ENCODE measurements at regions not wholly inside any gene's neighbourhood (a gene's known extent, or its start where the extent isn't known, plus 50 kb on each side); places are given as distances from the start of the nearest gene placed in this dataset.

DNA sequence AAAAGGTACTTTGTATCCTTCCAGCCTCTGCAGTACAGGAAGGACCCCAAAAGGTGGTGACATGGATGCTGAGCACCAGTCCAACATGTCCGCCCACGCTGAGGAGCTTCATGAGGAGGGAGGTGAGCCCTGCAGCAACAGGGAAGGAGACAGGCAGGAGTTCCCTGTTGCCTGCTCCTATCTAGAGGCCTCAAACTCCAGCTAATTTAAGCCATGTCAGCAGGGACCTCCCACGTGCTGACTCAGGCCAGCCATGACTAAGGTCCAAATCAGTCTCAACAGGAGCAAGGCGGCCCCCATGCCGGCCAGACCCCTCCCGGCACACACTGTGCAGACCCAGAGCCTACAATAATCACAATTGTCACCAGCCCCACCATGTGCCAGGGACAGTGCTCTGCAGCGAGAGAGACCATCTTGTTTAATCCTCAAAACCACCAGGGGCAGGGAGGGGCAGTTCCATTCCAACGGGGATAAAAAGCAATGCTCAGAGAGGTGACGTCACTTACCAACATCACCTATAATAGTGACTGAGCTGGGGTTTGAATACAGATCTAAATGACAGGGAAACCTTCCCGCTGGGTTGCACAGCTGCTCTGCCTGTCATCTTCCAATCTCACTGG, 54.5 kb upstream of the GATA2 start:
- FAIRE-seq (no peak), ATAC-seq (peak; percentile 40; the same call in 2 of the 3 replicates), DNase-seq (ENCODE audit: low spot score) (no peak)
- no peak overlapping the region for H3K9ac ChIP-seq (ENCODE audit: insufficient read depth, low read depth, low read length)
- CTCF ChIA-PET (ENCODE audit: low intra/inter-chr PET ratio, low total read pairs), result no interaction called here
- no peak overlapping the region for H2AFZ ChIP-seq (ENCODE audit: low read length)
- H3K36me3 ChIP-seq (replicated peaks in 1 of 2; ENCODE audit: control insufficient read depth in 1 of 2, insufficient read depth in 2 of 2, low read length in 2 of 2), result no peaks in the 10 kb centered on the region
- in situ Hi-C loops (cut with HindIII; ENCODE audit: extremely low pct_ligation_motif_present, low pct_unique_long_range_greater_than_20kb) (no loop called here), intact Hi-C loops (cut with micrococcal nuclease; ENCODE audit: unreplicated experiment) (no loop called here)
- POLR2A ChIA-PET, result no interaction called here
- 0% methylated on average over 3 of the region's 10 CpGs for WGBS (ENCODE audit: low lambda C conversion rate)
- BruUV-seq (replicated peaks), result no TSS peak
- no peak overlapping the region for H3K4me3 ChIP-seq (replicated peaks in 1 of 3; ENCODE audit: insufficient read depth in 1 of 3, low read depth in 2 of 3, low read length in 3 of 3)
- peak overlapping the region; percentile 47; the same call in 1 of the 2 replicates for H3K4me2 ChIP-seq (ENCODE audit: low read depth, low read length)
- H3K27me3 ChIP-seq (ENCODE audit: control insufficient read depth in 1 of 2, insufficient read depth in 2 of 2, low read length in 2 of 2), result peaks cover 4 to 23% of the 10 kb centered on the region in 2 experiments; a peak in 3 of 5 replicates
- peaks cover 49% of the 10 kb centered on the region for H3K4me1 ChIP-seq (ENCODE audit: insufficient read depth, low read length)
- H3K27ac ChIP-seq (ENCODE audit: extremely low read length, insufficient read depth, low read length), result no peak overlapping the region
- H4K20me1 ChIP-seq (ENCODE audit: insufficient read depth, low read length), result no peaks in the 10 kb centered on the region
- no peaks in the 10 kb centered on the region for H3K9me3 ChIP-seq (ENCODE audit: low read length)
- H3K79me2 ChIP-seq (ENCODE audit: insufficient read depth, low read length), result no peaks in the 10 kb centered on the region
- TF ChIP-seq EHMT2 (IDR thresholded peaks at IDR 0.05; ENCODE audit: borderline replicate concordance, low read depth, low read length) (no peak), SMC3 (IDR thresholded peaks at IDR 0.05; ENCODE audit: low read length) (no peak), IRF2 (CRISPR knock-in tag; IDR thresholded peaks at IDR 0.05) (no peak), YY1 (IDR thresholded peaks at IDR 0.05; ENCODE audit: insufficient read depth, insufficient replicate concordance, low read depth, low read length) (no peak), MAFG (CRISPR knock-in tag; IDR thresholded peaks at IDR 0.05) (peak; percentile 52; the same call in 1 of the 2 replicates), KIAA2018 (CRISPR knock-in tag; IDR thresholded peaks at IDR 0.05; ENCODE audit: borderline replicate concordance) (no peak), MAZ (IDR thresholded peaks at IDR 0.05; ENCODE audit: borderline replicate concordance, low read depth, low read length) (no peak), MAZ (CRISPR knock-in tag; IDR thresholded peaks at IDR 0.05; ENCODE audit: low read depth) (no peak), MAFF (IDR thresholded peaks at IDR 0.05; ENCODE audit: low read depth, low read length) (peak; percentile 66), ZFP82 (CRISPR knock-in tag; IDR thresholded peaks at IDR 0.05; ENCODE audit: borderline replicate concordance) (no peak), NRL (CRISPR knock-in tag; IDR thresholded peaks at IDR 0.05; ENCODE audit: borderline replicate concordance) (no peak), ZNF33B (CRISPR knock-in tag; IDR thresholded peaks at IDR 0.05) (no peak), MBD4 (IDR thresholded peaks at IDR 0.05; ENCODE audit: borderline replicate concordance, low read length) (no peak), ZNF614 (CRISPR knock-in tag; IDR thresholded peaks at IDR 0.05; ENCODE audit: borderline replicate concordance) (no peak), HOXD1 (CRISPR knock-in tag; IDR thresholded peaks at IDR 0.05) (no peak), ZNF768 (CRISPR knock-in tag; IDR thresholded peaks at IDR 0.05) (no peak), CREB1 (IDR thresholded peaks at IDR 0.05) (peak; percentile 94), CREB1 (CRISPR knock-in tag; IDR thresholded peaks at IDR 0.05) (no peak)
